Left lung (tissue), 4 donors: ENCODE measurements at regions not wholly inside any gene's neighbourhood (a gene's known extent, or its start where the extent isn't known, plus 50 kb on each side); places are given as distances from the start of the nearest gene placed in this dataset.

Experiments
- ATAC-seq: fragments of 200-7000 bp; cut with Tn5 transposase; one replicate; pipeline ENCODE4 v1.9.1; 2020; ENCODE audit warnings: moderate library complexity
- DNase-seq, 4 donors: peaks; one replicate each; pipeline ENCODE4 v3.0.0-alpha.2; 2013 to 2020
- H3K27ac ChIP-seq, 2 donors: fragments of 200-600 bp; sonication (generic) in 1 of 2; one replicate each; pipeline versions ENCODE4 v1.5.0 to v1.8.0; 2020 to 2021
- H3K27me3 ChIP-seq, 2 donors: fragments of 200-600 bp; sonication (generic) in 1 of 2; one replicate each; pipeline versions ENCODE4 v1.5.0 to v1.8.0; 2020 to 2021
- H3K36me3 ChIP-seq, 2 donors: fragments of 200-600 bp; sonication (generic) in 1 of 2; one replicate each; pipeline versions ENCODE4 v1.5.0 to v1.8.0; 2020 to 2021
- H3K4me1 ChIP-seq, 2 donors: fragments of 200-600 bp; one replicate each; pipeline ENCODE4 v1.8.0; 2021
- H3K4me3 ChIP-seq, 2 donors: fragments of 200-600 bp; sonication (generic) in 1 of 2; one replicate each; pipeline versions ENCODE4 v1.5.0 to v1.8.0; 2020 to 2021; ENCODE audit warnings: mild to moderate bottlenecking in 1 of 2
- H3K9me3 ChIP-seq, 2 donors: fragments of 200-600 bp; sonication (generic) in 1 of 2; one replicate each; pipeline versions ENCODE4 v1.5.0 to v1.8.0; 2020 to 2021
- intact Hi-C, 2 donors: fragments of 100-400 bp; cut with DNase I; formaldehyde crosslinking; loops; one replicate each; pipeline versions ENCODE4 v1.11.2 to v1.14.2; 2022
- TF ChIP-seq, protein P1 (sequence below), 2 donors: fragments of 200-600 bp; sonication (generic) in 1 of 2; IDR thresholded peaks; one replicate each; pipeline versions ENCODE4 v1.5.0 to v1.8.0; 2021; ENCODE audit warnings: antibody characterized with exemption in 2 of 2
- donor health status: DM: no; HTN: yes; CAD: no.
- donor health status: DM: no; HTN: no; CAD: no.

DNA sequence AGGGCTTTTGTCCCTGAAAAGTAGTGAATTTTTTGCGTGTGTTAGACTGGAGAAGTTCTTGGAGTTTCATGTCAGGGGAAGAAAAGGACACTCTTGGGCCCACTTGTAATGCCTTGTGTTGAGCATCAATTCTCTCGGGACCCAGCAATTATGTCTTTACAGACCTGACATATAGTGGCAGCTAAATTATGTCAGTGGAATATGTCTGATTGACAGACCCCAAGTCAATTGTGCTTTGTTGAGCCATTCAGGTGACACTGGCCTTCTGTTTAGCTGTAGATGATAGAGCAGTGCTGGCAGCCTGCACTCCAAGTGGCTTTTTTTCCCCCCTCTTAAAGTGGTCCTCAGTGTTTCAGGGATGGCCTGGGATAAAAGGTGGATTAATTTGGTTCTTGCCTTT is 112.1 kb upstream of the AGBL1 start:
- DNase-seq (no peak), ATAC-seq (no peak)
- H3K4me3 ChIP-seq, result no peak overlapping the region
- TF ChIP-seq, protein P1, sequence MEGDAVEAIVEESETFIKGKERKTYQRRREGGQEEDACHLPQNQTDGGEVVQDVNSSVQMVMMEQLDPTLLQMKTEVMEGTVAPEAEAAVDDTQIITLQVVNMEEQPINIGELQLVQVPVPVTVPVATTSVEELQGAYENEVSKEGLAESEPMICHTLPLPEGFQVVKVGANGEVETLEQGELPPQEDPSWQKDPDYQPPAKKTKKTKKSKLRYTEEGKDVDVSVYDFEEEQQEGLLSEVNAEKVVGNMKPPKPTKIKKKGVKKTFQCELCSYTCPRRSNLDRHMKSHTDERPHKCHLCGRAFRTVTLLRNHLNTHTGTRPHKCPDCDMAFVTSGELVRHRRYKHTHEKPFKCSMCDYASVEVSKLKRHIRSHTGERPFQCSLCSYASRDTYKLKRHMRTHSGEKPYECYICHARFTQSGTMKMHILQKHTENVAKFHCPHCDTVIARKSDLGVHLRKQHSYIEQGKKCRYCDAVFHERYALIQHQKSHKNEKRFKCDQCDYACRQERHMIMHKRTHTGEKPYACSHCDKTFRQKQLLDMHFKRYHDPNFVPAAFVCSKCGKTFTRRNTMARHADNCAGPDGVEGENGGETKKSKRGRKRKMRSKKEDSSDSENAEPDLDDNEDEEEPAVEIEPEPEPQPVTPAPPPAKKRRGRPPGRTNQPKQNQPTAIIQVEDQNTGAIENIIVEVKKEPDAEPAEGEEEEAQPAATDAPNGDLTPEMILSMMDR (IDR thresholded peaks at IDR 0.05), result no peak
- intact Hi-C loops, result no loop called here
- no peaks in the 10 kb centered on the region for H3K9me3 ChIP-seq
- H3K4me1 ChIP-seq, result no peaks in the 10 kb centered on the region
- H3K27ac ChIP-seq, result no peak overlapping the region
- H3K36me3 ChIP-seq, result no peaks in the 10 kb centered on the region
- H3K27me3 ChIP-seq, result no peaks in the 10 kb centered on the region

DNA sequence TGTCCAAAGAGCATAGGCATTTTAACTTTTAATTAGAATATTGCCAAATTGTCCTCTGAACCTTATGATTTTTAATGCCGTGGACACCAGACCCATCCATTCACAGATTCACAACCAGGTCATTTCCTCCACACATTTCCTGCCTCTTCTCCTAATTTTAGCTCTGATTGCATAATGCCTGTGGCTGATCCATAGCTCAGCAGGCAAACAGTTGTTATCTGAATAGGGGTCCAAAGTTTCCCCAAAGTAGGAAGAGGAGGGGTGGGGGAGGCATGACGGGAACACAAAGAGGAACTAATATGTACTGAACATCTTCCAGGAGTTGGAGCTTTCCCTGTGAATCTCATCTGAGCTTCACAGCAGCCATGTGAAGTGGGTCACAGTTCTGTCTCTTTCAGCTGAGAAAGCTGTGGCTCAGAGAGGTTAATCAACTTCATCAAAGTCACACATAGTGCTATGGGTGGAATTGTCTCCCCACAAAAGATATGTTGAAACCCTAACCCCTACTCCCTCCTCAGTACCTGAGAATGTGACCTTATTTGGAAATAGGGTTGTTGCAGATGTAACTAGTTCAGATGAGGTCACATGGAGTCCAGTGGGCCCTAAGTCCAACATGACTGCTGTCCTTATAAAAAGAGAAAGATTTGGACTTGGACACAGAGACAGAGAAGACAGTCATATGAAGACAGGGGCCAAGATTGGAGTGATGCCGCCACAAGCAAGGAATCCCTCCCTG is 106.7 kb upstream of the AGBL1 start:
- no peaks in the 10 kb centered on the region for H3K27me3 ChIP-seq
- no peak for DNase-seq
- H3K9me3 ChIP-seq, result peaks cover 0 to 2% of the 10 kb centered on the region in 2 donors
- H3K4me3 ChIP-seq, result no peak overlapping the region
- ATAC-seq, result no peak
- no peaks in the 10 kb centered on the region for H3K4me1 ChIP-seq
- H3K36me3 ChIP-seq, result no peaks in the 10 kb centered on the region
- TF ChIP-seq, protein P1 (IDR thresholded peaks at IDR 0.05), result no peak
- intact Hi-C loops, result no loop called here
- no peak overlapping the region for H3K27ac ChIP-seq

DNA sequence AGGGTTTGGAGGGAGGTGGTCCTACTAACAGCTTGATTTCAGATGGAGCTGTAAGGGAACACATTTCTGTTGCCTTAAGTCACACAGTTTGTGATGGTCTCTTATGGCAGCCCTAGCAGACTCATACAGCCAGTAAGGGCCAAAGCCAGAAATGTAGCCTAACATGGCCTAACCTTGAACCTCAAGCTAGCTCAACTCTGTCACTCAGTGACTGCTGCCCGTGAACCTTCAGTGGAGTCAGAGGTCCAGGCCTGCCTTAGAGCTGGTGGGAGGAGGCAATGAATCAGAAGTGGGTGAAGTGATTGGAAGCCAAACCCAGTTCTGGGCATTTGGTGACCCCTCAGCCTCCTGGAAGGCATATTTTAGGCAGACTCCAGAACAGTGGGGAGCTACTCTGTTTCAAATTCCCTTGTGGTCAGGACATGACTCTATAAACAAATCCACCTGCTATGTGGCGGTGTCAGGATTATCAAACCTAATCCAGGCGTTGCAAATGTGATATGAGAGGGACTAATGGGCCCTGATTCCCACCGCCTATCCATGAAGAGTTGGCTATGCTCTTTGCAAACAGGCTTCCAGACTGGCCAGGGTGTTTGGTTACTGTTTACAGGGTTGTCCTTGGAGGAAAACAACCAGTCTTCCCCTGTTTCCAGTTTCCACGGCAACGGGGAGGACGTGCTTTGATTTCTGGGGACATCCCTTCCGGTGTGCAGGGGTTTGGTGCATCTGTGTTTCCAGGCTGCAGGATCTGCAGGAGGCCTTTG is 105.9 kb upstream of the AGBL1 start:
- H3K27me3 ChIP-seq, result no peaks in the 10 kb centered on the region
- TF ChIP-seq, protein P1 (IDR thresholded peaks at IDR 0.05), result no peak
- no peaks in the 10 kb centered on the region for H3K4me1 ChIP-seq
- H3K4me3 ChIP-seq, result no peak overlapping the region
- peak in 1 of 4 donors; percentile 9 for DNase-seq
- intact Hi-C loops, result no loop called here
- H3K9me3 ChIP-seq, result peaks cover 0 to 2% of the 10 kb centered on the region in 2 donors
- ATAC-seq, result no peak
- no peaks in the 10 kb centered on the region for H3K36me3 ChIP-seq
- H3K27ac ChIP-seq, result no peak overlapping the region

DNA sequence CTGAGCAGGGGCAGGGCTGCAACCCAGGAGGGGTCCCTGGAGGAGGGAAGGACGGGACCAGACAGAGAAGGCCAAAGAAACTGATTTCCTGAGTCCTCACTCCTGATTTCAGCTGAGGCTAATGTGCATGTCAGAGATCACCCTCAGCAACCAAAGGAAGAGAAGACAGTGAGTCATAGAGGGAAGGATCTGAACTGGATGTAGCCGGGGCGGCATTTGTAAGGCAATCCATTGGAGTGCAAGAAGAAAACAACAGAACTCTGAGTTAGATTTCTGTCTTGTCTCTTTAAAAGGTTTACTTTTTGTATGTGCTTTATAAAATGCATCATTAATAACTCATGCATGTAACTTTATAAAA is 105.3 kb upstream of the AGBL1 start:
- Histone ChIP-seq H3K4me1 (no peaks in the 10 kb centered on the region), H3K4me3 (no peak overlapping the region), H3K9me3 (peaks cover 0 to 2% of the 10 kb centered on the region in 2 donors), H3K36me3 (no peaks in the 10 kb centered on the region), H3K27me3 (peaks cover 0 to 2% of the 10 kb centered on the region in 2 donors), H3K27ac (no peak overlapping the region)
- DNase-seq (no peak), ATAC-seq (peak; percentile 35)
- TF ChIP-seq, protein P1 (IDR thresholded peaks at IDR 0.05), result no peak
- intact Hi-C loops, result no loop called here

DNA sequence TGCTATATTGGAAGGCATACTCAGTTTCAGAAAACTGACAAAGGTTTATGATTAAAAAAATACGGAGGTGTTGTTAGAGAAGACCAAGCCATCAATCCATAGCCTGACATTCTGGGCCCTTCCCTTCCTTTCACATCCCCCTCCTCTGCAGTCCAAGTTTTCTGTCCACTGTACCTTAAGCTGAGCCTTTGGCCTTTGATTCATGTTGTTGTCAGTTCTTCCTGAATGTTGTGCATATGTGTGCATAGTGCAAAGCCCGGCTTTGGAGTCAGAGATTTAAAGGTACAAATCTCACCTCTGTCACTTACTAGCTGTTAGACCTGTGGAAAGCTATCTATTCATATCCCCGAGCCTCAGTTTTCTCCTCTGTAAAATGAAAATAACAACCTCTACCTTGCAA is 104.9 kb upstream of the AGBL1 start:
- ATAC-seq (no peak), DNase-seq (no peak)
- intact Hi-C loops, result no loop called here
- H3K27ac ChIP-seq, result no peak overlapping the region
- no peak overlapping the region for H3K4me3 ChIP-seq
- H3K4me1 ChIP-seq, result no peaks in the 10 kb centered on the region
- TF ChIP-seq, protein P1 (IDR thresholded peaks at IDR 0.05), result no peak
- H3K36me3 ChIP-seq, result no peaks in the 10 kb centered on the region
- peaks cover 0 to 3% of the 10 kb centered on the region in 2 donors for H3K27me3 ChIP-seq
- peaks cover 0 to 2% of the 10 kb centered on the region in 2 donors for H3K9me3 ChIP-seq
